Osteocyte (in vitro differentiated cells): ENCODE measurements at regions not wholly inside any gene's neighbourhood (a gene's known extent, or its start where the extent isn't known, plus 50 kb on each side); places are given as distances from the start of the nearest gene placed in this dataset.

ENCODE experiments used
- DNase-seq: peaks from one replicate; pipeline ENCODE4 v3.0.0; 2021; ENCODE audit warnings: mixed read lengths; ENCODE audit not compliant: unreplicated experiment; ENCODE audit errors: extremely low spot score
- H3K27ac Mint-ChIP-seq: one replicate; pipeline ENCODE4 v1.8.0; 2021; ENCODE audit warnings: mild to moderate bottlenecking, mixed read lengths; ENCODE audit not compliant: unreplicated experiment
- H3K27me3 Mint-ChIP-seq: one replicate; pipeline ENCODE4 v1.8.0; 2021; ENCODE audit warnings: mixed read lengths; ENCODE audit not compliant: unreplicated experiment
- H3K36me3 Mint-ChIP-seq: one replicate; pipeline ENCODE4 v1.8.0; 2021; ENCODE audit warnings: mixed read lengths; ENCODE audit not compliant: unreplicated experiment
- H3K4me1 Mint-ChIP-seq: one replicate; pipeline ENCODE4 v1.8.0; 2021; ENCODE audit warnings: mixed read lengths; ENCODE audit not compliant: unreplicated experiment
- H3K4me3 Mint-ChIP-seq: one replicate; pipeline ENCODE4 v1.8.0; 2021; ENCODE audit warnings: mild to moderate bottlenecking, moderate library complexity, mixed read lengths; ENCODE audit not compliant: unreplicated experiment
- H3K9me3 Mint-ChIP-seq: one replicate; pipeline ENCODE4 v1.8.0; 2021; ENCODE audit warnings: mixed read lengths; ENCODE audit not compliant: unreplicated experiment
- CTCF ChIP-seq: fragments of 200-600 bp; sonication (generic); IDR thresholded peaks from 2 replicates; pipeline ENCODE4 v1.5.0; 2021; ENCODE audit warnings: antibody characterized with exemption, mild to moderate bottlenecking, moderate library complexity

GRCh38 chrX:107502316-107502715 is 52.9 kb downstream of the FRMPD3 start:
- Mint-ChIP-seq H3K4me3 (no peak overlapping the region), H3K27ac (no peak overlapping the region), H3K4me1 (peaks cover 2% of the 10 kb centered on the region), H3K36me3 (no peaks in the 10 kb centered on the region), H3K27me3 (peaks cover 22% of the 10 kb centered on the region), H3K9me3 (peaks cover 7% of the 10 kb centered on the region)
- no peak for TF ChIP-seq CTCF
- DNase-seq, result no peak

GRCh38 chrX:107504006-107504405 is 54.6 kb downstream of the FRMPD3 start:
- Mint-ChIP-seq H3K27ac (no peak overlapping the region), H3K4me1 (peaks cover 2% of the 10 kb centered on the region), H3K9me3 (peaks cover 18% of the 10 kb centered on the region), H3K27me3 (peaks cover 37% of the 10 kb centered on the region), H3K4me3 (no peak overlapping the region), H3K36me3 (no peaks in the 10 kb centered on the region)
- DNase-seq, result no peak
- no peak for TF ChIP-seq CTCF

GRCh38 chrX:107505223-107505622 is 55.8 kb downstream of the FRMPD3 start:
- Mint-ChIP-seq H3K9me3 (peaks cover 16% of the 10 kb centered on the region), H3K36me3 (no peaks in the 10 kb centered on the region), H3K4me1 (peaks cover 2% of the 10 kb centered on the region), H3K4me3 (no peak overlapping the region), H3K27ac (no peak overlapping the region), H3K27me3 (peaks cover 44% of the 10 kb centered on the region)
- no peak for TF ChIP-seq CTCF
- no peak for DNase-seq

- Mint-ChIP-seq H3K4me1 (peaks cover 2% of the 10 kb centered on the region), H3K27me3 (peaks cover 44% of the 10 kb centered on the region), H3K4me3 (no peak overlapping the region), H3K27ac (no peak overlapping the region), H3K9me3 (peaks cover 16% of the 10 kb centered on the region), H3K36me3 (no peaks in the 10 kb centered on the region)
- DNase-seq, result no peak
- TF ChIP-seq CTCF, result no peak
These were observed 57.2 kb downstream of the FRMPD3 start for GRCh38 chrX:107506596-107507031.

- Mint-ChIP-seq H3K27ac (no peak overlapping the region), H3K4me1 (peaks cover 2% of the 10 kb centered on the region), H3K36me3 (no peaks in the 10 kb centered on the region), H3K9me3 (peaks cover 16% of the 10 kb centered on the region), H3K4me3 (no peak overlapping the region), H3K27me3 (peaks cover 44% of the 10 kb centered on the region)
- no peak for DNase-seq
- no peak for TF ChIP-seq CTCF
These were observed 57.8 kb downstream of the FRMPD3 start for GRCh38 chrX:107507093-107507743.
